ENCODE measurements at regions not wholly inside any gene's neighbourhood (a gene's known extent, or its start where the extent isn't known, plus 50 kb on each side); places are given as distances from the start of the nearest gene placed in this dataset.
"Not testable (repeated sequence)": the region's sequence is repeated elsewhere in the genome, so short reads cannot be mapped to it uniquely, and the experiment has no call there.

DNA sequence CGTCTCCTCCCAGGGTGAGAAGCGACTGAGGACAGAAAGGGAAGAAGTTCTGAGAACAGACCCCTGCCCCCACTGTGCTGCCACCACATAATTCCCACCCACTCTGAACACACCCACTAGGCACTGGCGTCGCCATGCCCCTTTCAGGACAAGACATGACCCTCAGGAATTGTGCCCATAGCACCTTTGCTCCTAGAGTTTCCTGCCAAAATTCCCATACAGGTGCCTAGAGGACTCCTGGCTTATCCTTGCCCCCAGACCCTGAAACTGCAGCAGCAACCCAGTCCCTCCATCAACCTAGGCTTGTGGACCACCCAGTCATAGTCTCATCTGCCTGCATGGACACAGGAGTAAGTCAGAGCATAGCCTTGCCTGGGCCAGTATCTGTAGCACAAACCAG is 157.7 kb upstream of the ZNF267 start:
- H3K4me1 Mint-ChIP-seq, result peaks cover 30 to 68% (median 55%) of the 10 kb centered on the region in 4 donors

GRCh38 chr16:31718998-31719397 is 154.6 kb upstream of the ZNF267 start:
- H3K27ac Mint-ChIP-seq, result no peak overlapping the region
- Histone ChIP-seq H3K27me3 (ENCODE audit: insufficient read depth, low read length) (no peaks in the 10 kb centered on the region), H3K9me3 (ENCODE audit: control insufficient read depth in 1 of 2, low read length in 2 of 2) (no peaks in the 10 kb centered on the region), H3K4me1 (ENCODE audit: insufficient read depth, low read length) (peaks cover 20% of the 10 kb centered on the region), H3K36me3 (ENCODE audit: insufficient read depth, low read length) (peaks cover 4% of the 10 kb centered on the region), H3K4me3 (ENCODE audit: low read length in 2 of 2) (no peak overlapping the region), H3K27ac (ENCODE audit: low read depth, low read length) (no peak overlapping the region)
- no peaks in the 10 kb centered on the region for H3K27me3 Mint-ChIP-seq
- no peak for DNase-seq
- intact Hi-C loops (cut with micrococcal nuclease), result no loop called here
- no peak overlapping the region for H3K4me3 Mint-ChIP-seq
- ChIA-PET CTCF (ENCODE audit: partially characterized antibody) (no interaction called here), POLR2A (ENCODE audit: partially characterized antibody) (no interaction called here)
- peaks cover 0 to 15% (median 2%) of the 10 kb centered on the region in 8 donors for H3K9me3 Mint-ChIP-seq
- H3K4me1 Mint-ChIP-seq, result peaks cover 27 to 51% (median 43%) of the 10 kb centered on the region in 4 donors
- H3K36me3 Mint-ChIP-seq, result peaks cover 41 to 54% of the 10 kb centered on the region in 2 donors

More for the DNA sequence above, 157.7 kb upstream of the ZNF267 start:
- no peaks in the 10 kb centered on the region for H3K9me3 ChIP-seq (ENCODE audit: control insufficient read depth in 1 of 2, low read length in 2 of 2)
- DNase-seq, result no peak
- Mint-ChIP-seq H3K4me3 (peak overlapping the region in 3 of 8 donors; percentile 8 to 99 (median 26)), H3K27me3 (no peaks in the 10 kb centered on the region), H3K36me3 (peaks cover 25 to 47% of the 10 kb centered on the region in 2 donors), H3K27ac (peak overlapping the region in 5 of 7 donors; percentile 0 to 95 (median 32)), H3K9me3 (peaks cover 0 to 5% (median 0%) of the 10 kb centered on the region in 8 donors)
- H3K4me3 ChIP-seq (ENCODE audit: low read length in 2 of 2), result no peak overlapping the region
- intact Hi-C loops (cut with micrococcal nuclease), result no loop called here
- no peak overlapping the region for H3K27ac ChIP-seq (ENCODE audit: low read depth, low read length)
- CTCF ChIA-PET (ENCODE audit: partially characterized antibody), result no interaction called here
- peaks cover 30% of the 10 kb centered on the region for H3K4me1 ChIP-seq (ENCODE audit: insufficient read depth, low read length)
- H3K27me3 ChIP-seq (ENCODE audit: insufficient read depth, low read length), result no peaks in the 10 kb centered on the region
- peaks cover 4% of the 10 kb centered on the region for H3K36me3 ChIP-seq (ENCODE audit: insufficient read depth, low read length)
- POLR2A ChIA-PET (ENCODE audit: partially characterized antibody), result interaction anchor here (5.9 kb wide), 1 partner anchor 13 kb away, joined by 68 read pairs; no protein-coding TSS in a partner anchor

- Histone ChIP-seq H3K9me3 (ENCODE audit: control insufficient read depth in 1 of 2, low read length in 2 of 2) (no peaks in the 10 kb centered on the region), H3K27me3 (ENCODE audit: insufficient read depth, low read length) (no peaks in the 10 kb centered on the region), H3K27ac (ENCODE audit: low read depth, low read length) (no peak overlapping the region), H3K4me1 (ENCODE audit: insufficient read depth, low read length) (no peaks in the 10 kb centered on the region), H3K4me3 (ENCODE audit: low read length in 2 of 2) (no peak overlapping the region), H3K36me3 (ENCODE audit: insufficient read depth, low read length) (peaks cover 25% of the 10 kb centered on the region)
- peaks cover 7 to 17% (median 12%) of the 10 kb centered on the region in 4 donors for H3K4me1 Mint-ChIP-seq
- H3K4me3 Mint-ChIP-seq, result no peak overlapping the region
- ChIA-PET CTCF (ENCODE audit: partially characterized antibody) (no interaction called here), POLR2A (ENCODE audit: partially characterized antibody) (no interaction called here)
- peaks cover 3 to 69% (median 49%) of the 10 kb centered on the region in 8 donors for H3K9me3 Mint-ChIP-seq
- H3K27ac Mint-ChIP-seq, result no peak overlapping the region
- H3K27me3 Mint-ChIP-seq, result no peaks in the 10 kb centered on the region
- intact Hi-C loops (cut with micrococcal nuclease), result no loop called here
- peaks cover 79 to 87% of the 10 kb centered on the region in 2 donors for H3K36me3 Mint-ChIP-seq
- no peak for DNase-seq
These were observed 146.1 kb upstream of the ZNF267 start for GRCh38 chr16:31727553-31727952.

GRCh38 chr16:31734265-31734664 is 139.3 kb upstream of the ZNF267 start:
- H3K4me1 ChIP-seq (ENCODE audit: insufficient read depth, low read length), result no peaks in the 10 kb centered on the region
- CTCF ChIA-PET (ENCODE audit: partially characterized antibody), result no interaction called here
- POLR2A ChIA-PET (ENCODE audit: partially characterized antibody), result no interaction called here
- intact Hi-C loops (cut with micrococcal nuclease), result no loop called here
- H3K4me3 Mint-ChIP-seq, result no peak overlapping the region
- H3K27ac Mint-ChIP-seq, result no peak overlapping the region
- peaks cover 84 to 95% of the 10 kb centered on the region in 2 donors for H3K36me3 Mint-ChIP-seq
- H3K4me3 ChIP-seq (ENCODE audit: low read length in 2 of 2), result no peak overlapping the region
- no peak overlapping the region for H3K27ac ChIP-seq (ENCODE audit: low read depth, low read length)
- peaks cover 0 to 5% of the 10 kb centered on the region in 2 donors for H3K9me3 ChIP-seq (ENCODE audit: control insufficient read depth in 1 of 2, low read length in 2 of 2)
- DNase-seq, result no peak
- H3K27me3 Mint-ChIP-seq, result no peaks in the 10 kb centered on the region
- H3K4me1 Mint-ChIP-seq, result peaks cover 3 to 17% (median 9%) of the 10 kb centered on the region in 4 donors
- peaks cover 18% of the 10 kb centered on the region for H3K36me3 ChIP-seq (ENCODE audit: insufficient read depth, low read length)
- peaks cover 5 to 92% (median 72%) of the 10 kb centered on the region in 8 donors for H3K9me3 Mint-ChIP-seq
- H3K27me3 ChIP-seq (ENCODE audit: insufficient read depth, low read length), result no peaks in the 10 kb centered on the region

DNA sequence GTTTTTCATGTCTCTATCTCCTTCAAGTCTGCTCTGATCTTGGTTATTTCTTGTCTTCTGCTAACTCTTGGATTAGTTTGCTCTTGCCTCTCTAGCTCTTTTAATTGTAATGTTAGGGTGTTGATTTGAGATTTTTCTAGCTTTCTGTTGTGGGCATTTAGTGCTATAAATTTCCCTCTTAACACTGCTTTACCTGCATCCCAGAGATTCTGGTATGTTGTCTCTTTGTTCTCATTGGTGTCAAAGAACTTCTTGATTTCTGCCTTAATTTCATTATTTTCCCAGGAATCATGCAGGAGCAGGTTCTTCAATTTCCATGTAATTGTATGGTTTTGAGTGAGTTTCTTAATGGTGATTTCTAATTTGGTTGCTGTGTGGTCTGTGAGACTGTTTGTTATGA is 128.5 kb upstream of the ZNF267 start:
- DNase-seq; H3K27me3 ChIP-seq (ENCODE audit: insufficient read depth, low read length); H3K4me3 ChIP-seq (ENCODE audit: low read length in 2 of 2); H3K4me1 Mint-ChIP-seq; H3K4me1 ChIP-seq (ENCODE audit: insufficient read depth, low read length); H3K27me3 Mint-ChIP-seq; POLR2A ChIA-PET (ENCODE audit: partially characterized antibody); CTCF ChIA-PET (ENCODE audit: partially characterized antibody); H3K27ac ChIP-seq (ENCODE audit: low read depth, low read length); intact Hi-C loops (cut with micrococcal nuclease): not testable (repeated sequence)
- H3K9me3 ChIP-seq (ENCODE audit: control insufficient read depth in 1 of 2, low read length in 2 of 2), result peaks cover 3 to 57% of the 10 kb centered on the region in 2 donors
- H3K27ac Mint-ChIP-seq, result peak overlapping the region in 1 of 7 donors; percentile 35
- H3K4me3 Mint-ChIP-seq, result peak overlapping the region in 2 of 8 donors; percentile 13 to 32
- H3K36me3 Mint-ChIP-seq, result peaks cover 90 to 96% of the 10 kb centered on the region in 2 donors
- peaks cover 12 to 99% (median 94%) of the 10 kb centered on the region in 8 donors for H3K9me3 Mint-ChIP-seq
- peaks cover 14% of the 10 kb centered on the region for H3K36me3 ChIP-seq (ENCODE audit: insufficient read depth, low read length)

- no peak overlapping the region for H3K4me3 ChIP-seq (ENCODE audit: low read length in 2 of 2)
- H3K27me3 Mint-ChIP-seq, result no peaks in the 10 kb centered on the region
These were observed 127.7 kb upstream of the ZNF267 start for GRCh38 chr16:31745900-31746299.

DNA sequence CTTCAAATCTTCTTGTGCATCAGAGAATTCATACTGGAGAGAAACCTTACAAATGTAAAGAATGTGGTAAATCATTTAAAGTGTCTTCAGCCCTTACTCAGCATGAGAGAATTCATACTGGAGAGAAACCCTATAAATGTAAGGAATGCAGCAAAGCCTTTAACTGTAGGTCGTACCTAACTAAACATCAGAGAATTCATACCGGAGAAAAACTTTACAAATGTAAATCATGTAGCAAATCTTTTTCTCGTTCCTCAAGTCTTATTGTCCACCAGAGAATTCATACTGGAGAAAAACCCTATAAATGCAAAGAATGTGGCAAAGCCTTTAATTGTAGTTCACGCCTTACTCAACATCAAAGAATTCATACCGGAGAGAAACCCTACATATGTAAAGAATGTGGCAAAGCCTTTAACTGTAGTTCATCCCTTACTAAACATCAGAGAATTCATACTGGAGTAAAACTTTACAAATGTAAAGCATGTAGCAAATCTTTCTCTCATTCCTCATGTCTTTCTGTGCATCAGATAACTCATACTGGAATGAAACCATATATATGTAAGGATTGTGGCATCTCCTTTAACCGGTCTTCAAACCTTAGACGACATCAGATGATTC is 118.5 kb upstream of the ZNF267 start:
- H3K4me1 Mint-ChIP-seq, result peaks cover 0 to 3% (median 0%) of the 10 kb centered on the region in 4 donors
- POLR2A ChIA-PET (ENCODE audit: partially characterized antibody), result no interaction called here
- Histone ChIP-seq H3K27me3 (ENCODE audit: insufficient read depth, low read length) (no peaks in the 10 kb centered on the region), H3K4me1 (ENCODE audit: insufficient read depth, low read length) (no peaks in the 10 kb centered on the region), H3K36me3 (ENCODE audit: insufficient read depth, low read length) (peaks cover 22% of the 10 kb centered on the region), H3K9me3 (ENCODE audit: control insufficient read depth in 1 of 2, low read length in 2 of 2) (peaks cover 25 to 76% of the 10 kb centered on the region in 2 donors), H3K27ac (ENCODE audit: low read depth, low read length) (no peak overlapping the region), H3K4me3 (ENCODE audit: low read length in 2 of 2) (no peak overlapping the region)
- no peak for DNase-seq
- H3K4me3 Mint-ChIP-seq, result no peak overlapping the region
- H3K27ac Mint-ChIP-seq, result no peak overlapping the region
- CTCF ChIA-PET (ENCODE audit: partially characterized antibody), result no interaction called here
- no peaks in the 10 kb centered on the region for H3K27me3 Mint-ChIP-seq
- peaks cover 81 to 90% of the 10 kb centered on the region in 2 donors for H3K36me3 Mint-ChIP-seq
- intact Hi-C loops (cut with micrococcal nuclease), result no loop called here
- peaks cover 7 to 94% (median 90%) of the 10 kb centered on the region in 8 donors for H3K9me3 Mint-ChIP-seq

More at GRCh38 chr16:31745900-31746299, 127.7 kb upstream of the ZNF267 start:
- no peak for DNase-seq
- no peak overlapping the region for H3K27ac Mint-ChIP-seq
- H3K4me1 Mint-ChIP-seq, result peaks cover 0 to 8% (median 2%) of the 10 kb centered on the region in 4 donors
- H3K4me1 ChIP-seq (ENCODE audit: insufficient read depth, low read length), result no peaks in the 10 kb centered on the region
- POLR2A ChIA-PET (ENCODE audit: partially characterized antibody), result no interaction called here
- no peak overlapping the region for H3K27ac ChIP-seq (ENCODE audit: low read depth, low read length)
- no peak overlapping the region for H3K4me3 Mint-ChIP-seq
- peaks cover 14% of the 10 kb centered on the region for H3K36me3 ChIP-seq (ENCODE audit: insufficient read depth, low read length)
- peaks cover 12 to 99% (median 94%) of the 10 kb centered on the region in 8 donors for H3K9me3 Mint-ChIP-seq
- intact Hi-C loops (cut with micrococcal nuclease), result no loop called here
- CTCF ChIA-PET (ENCODE audit: partially characterized antibody), result no interaction called here
- peaks cover 90 to 96% of the 10 kb centered on the region in 2 donors for H3K36me3 Mint-ChIP-seq
- no peaks in the 10 kb centered on the region for H3K27me3 ChIP-seq (ENCODE audit: insufficient read depth, low read length)
- peaks cover 3 to 61% of the 10 kb centered on the region in 2 donors for H3K9me3 ChIP-seq (ENCODE audit: control insufficient read depth in 1 of 2, low read length in 2 of 2)
